Upper lobe of right lung (tissue), 1 donor: ENCODE measurements at regions not wholly inside any gene's neighbourhood (a gene's known extent, or its start where the extent isn't known, plus 50 kb on each side); places are given as distances from the start of the nearest gene placed in this dataset.

Experiments used
- ATAC-seq: fragments of 200-7000 bp; cut with Tn5 transposase; one replicate; pipeline ENCODE4 v1.9.1; 2020; ENCODE audit warnings: mild to moderate bottlenecking, moderate library complexity
- DNase-seq: peaks from one replicate; pipeline ENCODE4 v3.0.0-alpha.2; 2020
- H3K27ac ChIP-seq: fragments of 200-600 bp; one replicate; pipeline ENCODE4 v1.8.0; 2022
- H3K27me3 ChIP-seq: fragments of 200-600 bp; one replicate; pipeline ENCODE4 v1.8.0; 2022; ENCODE audit warnings: mild to moderate bottlenecking
- H3K36me3 ChIP-seq: fragments of 200-600 bp; one replicate; pipeline ENCODE4 v1.8.0; 2022
- H3K4me1 ChIP-seq: fragments of 200-600 bp; one replicate; pipeline ENCODE4 v1.8.0; 2022
- H3K4me3 ChIP-seq: fragments of 200-600 bp; one replicate; pipeline ENCODE4 v1.8.0; 2022; ENCODE audit warnings: mild to moderate bottlenecking
- H3K9me3 ChIP-seq: fragments of 200-600 bp; one replicate; pipeline ENCODE4 v1.8.0; 2022
- intact Hi-C: fragments of 100-400 bp; cut with DNase I; formaldehyde crosslinking; loops from one replicate; pipeline ENCODE4 v1.11.0; 2022
- TF ChIP-seq, protein P1 (sequence below): fragments of 200-600 bp; IDR thresholded peaks from one replicate; pipeline ENCODE4 v1.8.0; 2022; ENCODE audit warnings: antibody characterized with exemption
- donor health status: DM: no; HTN: yes; CAD: no; lungs with severe emphysema.

DNA sequence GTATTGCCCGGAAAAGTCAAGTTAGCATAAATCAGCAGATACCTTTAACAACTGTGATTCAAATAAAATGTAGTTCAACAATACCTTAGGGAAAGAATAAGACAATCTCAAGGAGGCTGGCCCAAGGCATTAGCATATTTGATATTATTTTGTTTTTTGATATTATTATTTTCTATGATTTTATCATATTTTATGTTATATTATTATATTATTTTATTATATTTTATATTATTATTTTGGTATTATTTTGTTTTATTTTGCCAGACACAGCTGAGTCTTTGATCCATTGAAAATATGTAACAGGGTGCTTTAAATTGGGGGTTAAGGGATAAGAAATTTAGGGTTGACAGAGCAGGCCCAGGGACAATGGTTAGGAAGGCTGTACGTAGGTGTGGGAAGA lies 607.9 kb upstream of the USP15 start:
- H3K9me3 ChIP-seq = no peaks in the 10 kb centered on the region
- intact Hi-C loops = no loop called here
- no peak overlapping the region for H3K27ac ChIP-seq
- H3K4me3 ChIP-seq = no peak overlapping the region
- TF ChIP-seq, protein P1, sequence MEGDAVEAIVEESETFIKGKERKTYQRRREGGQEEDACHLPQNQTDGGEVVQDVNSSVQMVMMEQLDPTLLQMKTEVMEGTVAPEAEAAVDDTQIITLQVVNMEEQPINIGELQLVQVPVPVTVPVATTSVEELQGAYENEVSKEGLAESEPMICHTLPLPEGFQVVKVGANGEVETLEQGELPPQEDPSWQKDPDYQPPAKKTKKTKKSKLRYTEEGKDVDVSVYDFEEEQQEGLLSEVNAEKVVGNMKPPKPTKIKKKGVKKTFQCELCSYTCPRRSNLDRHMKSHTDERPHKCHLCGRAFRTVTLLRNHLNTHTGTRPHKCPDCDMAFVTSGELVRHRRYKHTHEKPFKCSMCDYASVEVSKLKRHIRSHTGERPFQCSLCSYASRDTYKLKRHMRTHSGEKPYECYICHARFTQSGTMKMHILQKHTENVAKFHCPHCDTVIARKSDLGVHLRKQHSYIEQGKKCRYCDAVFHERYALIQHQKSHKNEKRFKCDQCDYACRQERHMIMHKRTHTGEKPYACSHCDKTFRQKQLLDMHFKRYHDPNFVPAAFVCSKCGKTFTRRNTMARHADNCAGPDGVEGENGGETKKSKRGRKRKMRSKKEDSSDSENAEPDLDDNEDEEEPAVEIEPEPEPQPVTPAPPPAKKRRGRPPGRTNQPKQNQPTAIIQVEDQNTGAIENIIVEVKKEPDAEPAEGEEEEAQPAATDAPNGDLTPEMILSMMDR = no peak
- H3K36me3 ChIP-seq = no peaks in the 10 kb centered on the region
- ATAC-seq (no peak), DNase-seq (no peak)
- no peaks in the 10 kb centered on the region for H3K27me3 ChIP-seq
- H3K4me1 ChIP-seq = no peaks in the 10 kb centered on the region

DNA sequence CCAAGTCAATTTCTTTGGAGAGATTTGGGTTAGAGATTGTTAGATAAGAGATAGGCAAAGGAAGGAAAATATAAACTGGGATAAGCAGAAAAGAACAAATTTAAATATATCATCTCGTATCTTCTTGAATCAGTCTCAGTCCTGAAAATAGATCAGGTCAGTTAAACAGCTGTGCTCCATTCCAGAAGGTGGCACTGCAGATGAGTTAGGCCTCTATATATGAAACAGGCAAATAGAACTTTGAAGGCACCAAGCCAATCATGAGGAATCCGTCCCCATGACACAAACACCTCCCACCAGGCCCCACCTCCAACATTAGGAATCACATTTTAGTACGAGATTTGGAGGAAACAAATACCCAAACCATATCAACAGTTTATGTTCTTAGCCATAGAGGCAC lies 605.5 kb upstream of the USP15 start:
- no peaks in the 10 kb centered on the region for H3K27me3 ChIP-seq
- H3K4me1 ChIP-seq = no peaks in the 10 kb centered on the region
- H3K9me3 ChIP-seq = no peaks in the 10 kb centered on the region
- H3K36me3 ChIP-seq = no peaks in the 10 kb centered on the region
- intact Hi-C loops = no loop called here
- H3K27ac ChIP-seq = no peak overlapping the region
- TF ChIP-seq, protein P1 = peak; percentile 6
- ATAC-seq = no peak
- no peak for DNase-seq
- H3K4me3 ChIP-seq = no peak overlapping the region

DNA sequence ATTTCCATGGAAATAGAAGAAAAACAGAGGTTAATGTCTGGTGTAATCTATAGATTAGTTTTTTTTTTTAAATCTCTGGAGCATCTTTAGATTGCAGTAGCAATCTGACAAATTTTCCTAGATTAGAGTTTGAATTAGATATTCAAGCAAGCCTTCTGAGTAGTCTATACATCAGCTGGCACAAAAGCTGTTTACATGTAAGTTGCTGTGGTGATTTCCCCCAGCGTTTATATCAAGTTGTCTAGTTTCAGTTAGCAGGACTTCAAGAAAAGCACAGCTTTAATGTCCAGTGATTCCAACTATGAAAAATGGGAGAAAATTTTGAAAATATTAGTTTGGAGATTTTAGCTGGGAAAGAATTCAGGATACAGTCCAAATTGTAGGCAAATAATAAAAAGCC lies 605.0 kb upstream of the USP15 start:
- Histone ChIP-seq H3K27me3 (no peaks in the 10 kb centered on the region), H3K4me1 (no peaks in the 10 kb centered on the region), H3K4me3 (no peak overlapping the region)

DNA sequence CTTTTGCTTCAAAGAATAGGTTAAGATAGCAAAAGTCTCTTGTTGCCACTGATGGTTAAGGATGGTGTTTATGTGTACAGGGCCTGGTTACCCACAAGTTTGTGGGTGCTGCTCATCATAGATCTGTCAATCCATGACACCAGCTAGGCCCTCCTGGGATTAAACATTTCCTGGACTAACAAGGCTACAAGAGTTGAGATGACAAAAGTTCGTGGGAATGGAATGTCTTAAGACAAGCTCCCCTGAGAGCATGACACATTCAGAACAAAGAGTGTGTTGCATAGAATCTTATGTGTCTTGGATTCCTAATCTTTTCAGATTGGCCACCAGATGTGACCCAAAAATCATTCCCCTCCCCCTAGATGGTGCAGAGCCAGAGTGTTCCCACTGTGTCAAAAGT lies 592.5 kb upstream of the USP15 start:
- intact Hi-C loops = no loop called here
- TF ChIP-seq, protein P1 = no peak
- H3K36me3 ChIP-seq = no peaks in the 10 kb centered on the region
- H3K9me3 ChIP-seq = no peaks in the 10 kb centered on the region
- no peak overlapping the region for H3K27ac ChIP-seq
- H3K27me3 ChIP-seq = no peaks in the 10 kb centered on the region
- no peak overlapping the region for H3K4me3 ChIP-seq
- DNase-seq = no peak
- no peak for ATAC-seq
- H3K4me1 ChIP-seq = no peaks in the 10 kb centered on the region

More for the DNA sequence above, 605.0 kb upstream of the USP15 start:
- intact Hi-C loops = no loop called here
- ATAC-seq (no peak), DNase-seq (no peak)
- H3K36me3 ChIP-seq = no peaks in the 10 kb centered on the region
- TF ChIP-seq, protein P1 = no peak
- no peaks in the 10 kb centered on the region for H3K9me3 ChIP-seq
- H3K27ac ChIP-seq = no peak overlapping the region

DNA sequence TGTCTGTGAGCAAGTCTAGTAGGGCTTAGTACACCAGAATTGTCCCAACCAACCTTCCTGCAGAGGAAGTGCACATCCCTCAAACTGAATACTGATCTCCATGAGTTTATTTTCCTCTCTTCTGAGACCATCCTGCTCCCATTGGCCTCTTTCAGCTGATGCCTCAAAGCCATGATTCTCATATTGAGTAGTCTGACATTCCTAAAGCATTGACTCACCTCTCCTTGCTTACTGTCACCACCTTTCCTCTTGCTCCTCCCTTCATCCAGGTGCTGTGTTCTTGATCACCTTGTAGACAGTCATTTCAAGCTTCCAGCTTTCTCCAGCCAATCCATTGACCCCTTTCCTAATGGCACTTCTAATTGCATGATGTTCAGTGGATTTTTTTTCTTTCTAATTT lies 583.7 kb upstream of the USP15 start:
- Histone ChIP-seq H3K27ac (no peak overlapping the region), H3K36me3 (no peaks in the 10 kb centered on the region), H3K27me3 (no peaks in the 10 kb centered on the region), H3K9me3 (no peaks in the 10 kb centered on the region), H3K4me3 (no peak overlapping the region), H3K4me1 (no peaks in the 10 kb centered on the region)
- intact Hi-C loops = no loop called here
- ATAC-seq = no peak
- TF ChIP-seq, protein P1 = no peak
- no peak for DNase-seq

DNA sequence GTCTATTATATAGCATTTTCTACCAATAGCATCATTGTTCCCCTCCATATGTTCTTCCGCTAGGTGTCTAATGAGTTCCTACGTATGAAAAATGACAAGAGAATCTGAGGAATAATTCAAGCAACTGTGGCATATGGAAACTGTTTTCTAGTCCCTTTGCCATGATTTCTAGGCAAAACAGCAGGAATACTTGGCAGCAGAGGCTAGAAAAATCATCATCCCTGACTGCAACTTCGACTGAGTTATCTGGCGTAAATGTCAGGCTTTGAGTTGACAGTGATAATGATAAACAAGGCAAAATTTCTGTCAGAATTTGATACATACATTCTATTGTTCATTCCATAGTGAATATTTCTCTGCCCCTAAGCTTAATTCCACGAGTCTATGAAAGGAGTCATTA lies 572.8 kb upstream of the USP15 start:
- Histone ChIP-seq H3K4me3 (no peak overlapping the region), H3K36me3 (no peaks in the 10 kb centered on the region), H3K27me3 (no peaks in the 10 kb centered on the region), H3K9me3 (no peaks in the 10 kb centered on the region), H3K27ac (no peak overlapping the region), H3K4me1 (no peaks in the 10 kb centered on the region)
- intact Hi-C loops = no loop called here
- no peak for DNase-seq
- TF ChIP-seq, protein P1 = no peak
- no peak for ATAC-seq
